ENCODE measurements at regions not wholly inside any gene's neighbourhood (a gene's known extent, or its start where the extent isn't known, plus 50 kb on each side); places are given as distances from the start of the nearest gene placed in this dataset.

GRCh38 chr7:53303781-53304180 lies 268.3 kb downstream of the POM121L12 start:
- TF ChIP-seq CTCF (conservative IDR thresholded peaks at IDR 0.05) = no peak
- H3K4me3 ChIP-seq (ENCODE audit: low read length) = no peak overlapping the region
- Mint-ChIP-seq H3K4me3 (no peak overlapping the region), H3K27me3 (ENCODE audit: insufficient read depth) (no peaks in the 10 kb centered on the region), H3K9me3 (no peaks in the 10 kb centered on the region), H3K27ac (no peak overlapping the region), H3K4me1 (peaks cover 9% of the 10 kb centered on the region), H3K36me3 (ENCODE audit: low read depth) (no peaks in the 10 kb centered on the region)
- no peak for DNase-seq
- H3K9ac ChIP-seq (ENCODE audit: extremely low read depth, low read length, poor library complexity, severe bottlenecking) = no peak overlapping the region
- no peaks in the 10 kb centered on the region for H3K27me3 ChIP-seq (ENCODE audit: control insufficient read depth, insufficient read depth, low read length, poor library complexity, severe bottlenecking)
- H3K9me3 ChIP-seq (ENCODE audit: control insufficient read depth, low read length) = no peaks in the 10 kb centered on the region
- no peaks in the 10 kb centered on the region for H3K36me3 ChIP-seq (ENCODE audit: control insufficient read depth, insufficient read depth, low read length)
- H3K4me1 ChIP-seq (ENCODE audit: control insufficient read depth, insufficient read depth, low read length) = no peaks in the 10 kb centered on the region
- 87 to 90% methylated on average over 1 to 2 of the region's 2 CpGs for WGBS, 2 experiments (ENCODE audit: insufficient coverage in 1 of 2, insufficient read length in 1 of 2)
- no peak overlapping the region for H3K27ac ChIP-seq (ENCODE audit: low read depth, low read length)

- Histone ChIP-seq H3K27ac (ENCODE audit: low read depth, low read length) (no peak overlapping the region), H3K9me3 (ENCODE audit: control insufficient read depth, low read length) (no peaks in the 10 kb centered on the region), H3K27me3 (ENCODE audit: control insufficient read depth, insufficient read depth, low read length, poor library complexity, severe bottlenecking) (no peaks in the 10 kb centered on the region), H3K9ac (ENCODE audit: extremely low read depth, low read length, poor library complexity, severe bottlenecking) (no peak overlapping the region), H3K36me3 (ENCODE audit: control insufficient read depth, insufficient read depth, low read length) (no peaks in the 10 kb centered on the region), H3K4me3 (ENCODE audit: low read length) (no peak overlapping the region), H3K4me1 (ENCODE audit: control insufficient read depth, insufficient read depth, low read length) (peaks cover 3% of the 10 kb centered on the region)
- WGBS, 2 experiments (ENCODE audit: insufficient coverage in 1 of 2, insufficient read length in 1 of 2) = 94 to 100% methylated on average over 2 to 3 of the region's 3 CpGs
- TF ChIP-seq CTCF (conservative IDR thresholded peaks at IDR 0.05) = no peak
- no peaks in the 10 kb centered on the region for H3K36me3 Mint-ChIP-seq (ENCODE audit: low read depth)
- no peak overlapping the region for H3K4me3 Mint-ChIP-seq
- peaks cover 27% of the 10 kb centered on the region for H3K4me1 Mint-ChIP-seq
- no peaks in the 10 kb centered on the region for H3K27me3 Mint-ChIP-seq (ENCODE audit: insufficient read depth)
- no peaks in the 10 kb centered on the region for H3K9me3 Mint-ChIP-seq
- H3K27ac Mint-ChIP-seq = no peak overlapping the region
- DNase-seq = no peak
These were observed 271.4 kb downstream of the POM121L12 start for GRCh38 chr7:53306846-53307245.

- peak; percentile 66 for DNase-seq
- no peak overlapping the region for H3K4me3 ChIP-seq (ENCODE audit: low read length)
- peak overlapping the region; percentile 50 for H3K27ac Mint-ChIP-seq
- no peak for TF ChIP-seq CTCF (conservative IDR thresholded peaks at IDR 0.05)
- H3K27me3 Mint-ChIP-seq (ENCODE audit: insufficient read depth) = no peaks in the 10 kb centered on the region
- no peaks in the 10 kb centered on the region for H3K9me3 ChIP-seq (ENCODE audit: control insufficient read depth, low read length)
- H3K27me3 ChIP-seq (ENCODE audit: control insufficient read depth, insufficient read depth, low read length, poor library complexity, severe bottlenecking) = no peaks in the 10 kb centered on the region
- H3K36me3 Mint-ChIP-seq (ENCODE audit: low read depth) = no peaks in the 10 kb centered on the region
- H3K9ac ChIP-seq (ENCODE audit: extremely low read depth, low read length, poor library complexity, severe bottlenecking) = no peak overlapping the region
- 78 to 79% methylated on average over 5 of the region's 5 CpGs for WGBS, 2 experiments (ENCODE audit: insufficient coverage in 1 of 2, insufficient read length in 1 of 2)
- peaks cover 3% of the 10 kb centered on the region for H3K4me1 ChIP-seq (ENCODE audit: control insufficient read depth, insufficient read depth, low read length)
- H3K9me3 Mint-ChIP-seq = no peaks in the 10 kb centered on the region
- no peak overlapping the region for H3K27ac ChIP-seq (ENCODE audit: low read depth, low read length)
- no peak overlapping the region for H3K4me3 Mint-ChIP-seq
- H3K4me1 Mint-ChIP-seq = peaks cover 18% of the 10 kb centered on the region
- H3K36me3 ChIP-seq (ENCODE audit: control insufficient read depth, insufficient read depth, low read length) = no peaks in the 10 kb centered on the region
These were observed 275.8 kb downstream of the POM121L12 start for GRCh38 chr7:53311205-53311604.
